HG03354 (cell line): ENCODE measurements at regions not wholly inside any gene's neighbourhood (a gene's known extent, or its start where the extent isn't known, plus 50 kb on each side); places are given as distances from the start of the nearest gene placed in this dataset.

Experiments
- ATAC-seq: cut with Tn5 transposase; IDR thresholded peaks from one replicate; pipeline ENCODE4 v1.9.1; 2021; ENCODE audit warnings: mild to moderate bottlenecking; ENCODE audit not compliant: unreplicated experiment, poor library complexity, severe bottlenecking

GRCh38 chr14:101230161-101230850 lies 326.8 kb upstream of the RTL1 start:
- no peak for ATAC-seq

- ATAC-seq: no peak
Measured at GRCh38 chr14:101230851-101231550, 327.5 kb upstream of the RTL1 start.

- ATAC-seq: no peak
Measured at GRCh38 chr14:101231828-101232227, 328.3 kb upstream of the RTL1 start.

- no peak for ATAC-seq
Measured at GRCh38 chr14:101232340-101233020, 328.8 kb upstream of the DIO3 start.

GRCh38 chr14:101233021-101233366 lies 328.3 kb upstream of the DIO3 start:
- ATAC-seq: no peak

- ATAC-seq: no peak
Measured at GRCh38 chr14:101233391-101233790, 327.9 kb upstream of the DIO3 start.

GRCh38 chr14:101233808-101234207 lies 327.5 kb upstream of the DIO3 start:
- no peak for ATAC-seq

GRCh38 chr14:101234244-101234937 lies 326.9 kb upstream of the DIO3 start:
- ATAC-seq: no peak

GRCh38 chr14:101234999-101235334 lies 326.3 kb upstream of the DIO3 start:
- ATAC-seq: no peak

- ATAC-seq: no peak
Measured at GRCh38 chr14:101235335-101236103, 325.8 kb upstream of the DIO3 start.

- no peak for ATAC-seq
Measured at GRCh38 chr14:101236496-101237251, 324.6 kb upstream of the DIO3 start.

- ATAC-seq: no peak
Measured at GRCh38 chr14:101237252-101237616, 324.1 kb upstream of the DIO3 start.

- ATAC-seq: no peak
Measured at GRCh38 chr14:101239065-101239464, 322.2 kb upstream of the DIO3 start.

GRCh38 chr14:101241147-101241546 lies 320.1 kb upstream of the DIO3 start:
- ATAC-seq: no peak

GRCh38 chr14:101241807-101242278 lies 319.5 kb upstream of the DIO3 start:
- ATAC-seq: no peak

GRCh38 chr14:101242442-101243385 lies 318.6 kb upstream of the DIO3 start:
- ATAC-seq: no peak

- ATAC-seq: no peak
Measured at GRCh38 chr14:101243587-101244338, 317.5 kb upstream of the DIO3 start.
